Keratinocyte (primary cell): ENCODE measurements at regions not wholly inside any gene's neighbourhood (a gene's known extent, or its start where the extent isn't known, plus 50 kb on each side); places are given as distances from the start of the nearest gene placed in this dataset.

Experiments
- DNase-seq: peaks from one replicate; pipeline ENCODE4 v3.0.0-alpha.2; 2011; ENCODE audit warnings: low read depth, missing footprints, low spot score
- FAIRE-seq: peaks from 2 replicates; lab custom pipeline; 2011; peaks lifted over from hg19 to GRCh38; lab: Jason Lieb, UNC
- H2AFZ ChIP-seq: 2 replicates; pipeline ENCODE4 v1.6.0; 2012; ENCODE audit warnings: low read length, control low read depth, inconsistent platforms; ENCODE audit not compliant: control insufficient read depth
- H3K27ac ChIP-seq: 2 replicates; pipeline ENCODE4 v1.5.1; 2011; ENCODE audit warnings: low read length; ENCODE audit not compliant: control insufficient read depth, insufficient read depth
- H3K27me3 ChIP-seq: 3 replicates; pipeline ENCODE4 v1.6.0; 2011; ENCODE audit warnings: low read length; ENCODE audit not compliant: control insufficient read depth, insufficient read depth; ENCODE audit errors: extremely low read depth
- H3K36me3 ChIP-seq, 2 experiments: 2 replicates in 1 of 2; 3 replicates in 1 of 2; pipeline ENCODE4 v1.5.1; 2011; ENCODE audit warnings: low read length in 2 of 2, mild to moderate bottlenecking in 1 of 2; ENCODE audit not compliant: control insufficient read depth in 2 of 2, insufficient read depth in 2 of 2; ENCODE audit errors: extremely low read depth in 1 of 2
- H3K4me1 ChIP-seq: 3 replicates; pipeline ENCODE4 v1.5.1; 2011; ENCODE audit warnings: low read length; ENCODE audit not compliant: control insufficient read depth, insufficient read depth; ENCODE audit errors: extremely low read depth
- H3K4me2 ChIP-seq: 3 replicates; pipeline ENCODE4 v1.6.0; 2011; ENCODE audit warnings: low read depth, low read length; ENCODE audit not compliant: control insufficient read depth, insufficient read depth; ENCODE audit errors: extremely low read depth
- H3K4me3 ChIP-seq, 3 experiments: fragments of 200-600 bp in 1 of 3; sonication (generic) in 1 of 3; 2 replicates in 2 of 3; 3 replicates in 1 of 3; pipeline ENCODE4 v1.5.1; 2011 to 2016; ENCODE audit warnings: low read length in 3 of 3, mild to moderate bottlenecking in 3 of 3, control low read depth in 2 of 3, inconsistent platforms in 1 of 3, low read depth in 1 of 3, mixed read lengths in 1 of 3, mixed run types in 1 of 3, moderate library complexity in 1 of 3; ENCODE audit not compliant: control insufficient read depth in 2 of 3, insufficient read depth in 2 of 3; ENCODE audit errors: extremely low read depth in 1 of 3
- H3K79me2 ChIP-seq: 2 replicates; pipeline ENCODE4 v1.6.0; 2012; ENCODE audit warnings: low read length; ENCODE audit not compliant: control insufficient read depth, insufficient read depth
- H3K9ac ChIP-seq: 3 replicates; pipeline ENCODE4 v1.6.0; 2011; ENCODE audit warnings: low read length; ENCODE audit not compliant: control insufficient read depth, insufficient read depth; ENCODE audit errors: extremely low read depth
- H3K9me1 ChIP-seq: 3 replicates; pipeline ENCODE4 v1.6.0; 2011; ENCODE audit warnings: low read length; ENCODE audit not compliant: control insufficient read depth, insufficient read depth; ENCODE audit errors: extremely low read depth
- H3K9me3 ChIP-seq: 2 replicates; pipeline ENCODE4 v1.5.1; 2012; ENCODE audit warnings: low read depth, low read length; ENCODE audit not compliant: control insufficient read depth
- H4K20me1 ChIP-seq: 3 replicates; pipeline ENCODE4 v1.6.0; 2011; ENCODE audit warnings: low read length; ENCODE audit not compliant: control insufficient read depth, insufficient read depth; ENCODE audit errors: extremely low read depth
- EZH2 ChIP-seq: IDR thresholded peaks from one replicate; pipeline ENCODE4 v1.6.1; 2012; ENCODE audit warnings: inconsistent platforms, mild to moderate bottlenecking, low read length, moderate library complexity
- dilution Hi-C: fragments of 300-500 bp; cut with MboI; formaldehyde crosslinking; loops from one replicate; pipeline ENCODE4 v1.7.0; 2020; ENCODE audit warnings: low sequenced_read_pairs; ENCODE audit not compliant: extremely low pct_ligation_motif_present
- TF ChIP-seq, protein P1 (sequence below), 3 experiments: IDR thresholded peaks in 1 of 3; conservative IDR thresholded peaks in 1 of 3; optimal IDR thresholded peaks in 1 of 3; 2 replicates in 2 of 3; 3 replicates in 1 of 3; pipeline versions ENCODE3 to v1.5.1; 2011; ENCODE audit warnings: low read length in 3 of 3, mild to moderate bottlenecking in 3 of 3, moderate library complexity in 2 of 3, control low read depth in 1 of 3, inconsistent platforms in 1 of 3; ENCODE audit not compliant: insufficient read depth in 2 of 3; ENCODE audit errors: extremely low read depth in 1 of 3

DNA sequence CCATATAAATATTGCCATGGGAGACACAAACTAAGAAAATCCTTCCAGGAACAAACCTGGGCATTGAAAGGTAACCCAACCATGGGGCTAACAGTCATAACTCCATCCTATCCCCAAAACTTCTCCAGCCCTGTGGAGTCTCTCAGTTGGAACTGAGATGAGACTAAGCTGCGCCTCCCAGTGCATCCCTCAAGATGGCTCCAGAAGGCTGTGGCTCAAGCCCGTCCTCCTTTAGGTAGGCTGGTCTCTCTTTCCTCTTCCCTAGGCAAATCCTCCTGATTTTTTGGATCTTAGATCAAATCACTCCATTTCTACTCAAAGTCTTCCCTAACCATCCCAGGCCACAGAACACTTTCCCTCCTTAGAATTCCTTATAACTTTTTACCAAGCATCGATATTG is 364.3 kb upstream of the CCDC196 start:
- Histone ChIP-seq H3K27me3 (no peaks in the 10 kb centered on the region), H2AFZ (no peak overlapping the region), H3K9me3 (no peaks in the 10 kb centered on the region), H3K79me2 (no peaks in the 10 kb centered on the region), H3K4me3 (no peak overlapping the region), H3K4me2 (no peak overlapping the region), H4K20me1 (no peaks in the 10 kb centered on the region), H3K4me1 (peaks cover 13% of the 10 kb centered on the region), H3K36me3 (no peaks in the 10 kb centered on the region), H3K9ac (no peak overlapping the region), H3K27ac (no peak overlapping the region), H3K9me1 (no peaks in the 10 kb centered on the region)
- DNase-seq (no peak), FAIRE-seq (no peak)
- TF ChIP-seq EZH2: no peak
- TF ChIP-seq, protein P1, sequence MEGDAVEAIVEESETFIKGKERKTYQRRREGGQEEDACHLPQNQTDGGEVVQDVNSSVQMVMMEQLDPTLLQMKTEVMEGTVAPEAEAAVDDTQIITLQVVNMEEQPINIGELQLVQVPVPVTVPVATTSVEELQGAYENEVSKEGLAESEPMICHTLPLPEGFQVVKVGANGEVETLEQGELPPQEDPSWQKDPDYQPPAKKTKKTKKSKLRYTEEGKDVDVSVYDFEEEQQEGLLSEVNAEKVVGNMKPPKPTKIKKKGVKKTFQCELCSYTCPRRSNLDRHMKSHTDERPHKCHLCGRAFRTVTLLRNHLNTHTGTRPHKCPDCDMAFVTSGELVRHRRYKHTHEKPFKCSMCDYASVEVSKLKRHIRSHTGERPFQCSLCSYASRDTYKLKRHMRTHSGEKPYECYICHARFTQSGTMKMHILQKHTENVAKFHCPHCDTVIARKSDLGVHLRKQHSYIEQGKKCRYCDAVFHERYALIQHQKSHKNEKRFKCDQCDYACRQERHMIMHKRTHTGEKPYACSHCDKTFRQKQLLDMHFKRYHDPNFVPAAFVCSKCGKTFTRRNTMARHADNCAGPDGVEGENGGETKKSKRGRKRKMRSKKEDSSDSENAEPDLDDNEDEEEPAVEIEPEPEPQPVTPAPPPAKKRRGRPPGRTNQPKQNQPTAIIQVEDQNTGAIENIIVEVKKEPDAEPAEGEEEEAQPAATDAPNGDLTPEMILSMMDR (optimal IDR thresholded peaks at IDR 0.05 in 1 of 3, IDR thresholded peaks at IDR 0.05 in 1 of 3, conservative IDR thresholded peaks at IDR 0.05 in 1 of 3; ENCODE audit: extremely low read depth in 1 of 3, insufficient read depth in 2 of 3, low read length in 3 of 3): peak in 1 of 3 experiments; percentile 15
- dilution Hi-C loops: no loop called here

DNA sequence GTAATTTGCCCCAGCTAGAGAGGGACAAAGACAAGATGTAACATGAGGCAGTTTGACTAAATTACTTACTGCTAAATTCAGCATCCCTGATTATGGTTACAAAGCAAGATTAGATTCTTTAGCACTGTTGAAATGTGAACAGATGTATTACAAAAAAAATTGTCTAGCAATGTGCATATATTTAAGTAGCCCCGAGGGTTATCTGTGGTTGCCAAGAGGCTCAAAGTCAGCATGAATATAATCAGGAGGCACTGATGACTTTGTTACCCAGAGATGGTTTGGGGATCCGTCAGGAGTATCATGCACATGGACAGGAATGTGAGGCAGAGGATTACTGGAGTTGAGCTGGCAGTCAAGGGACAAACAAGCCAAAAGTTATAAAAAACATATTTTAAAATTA is 356.9 kb upstream of the CCDC196 start:
- no peak for FAIRE-seq
- TF ChIP-seq, protein P1 (optimal IDR thresholded peaks at IDR 0.05 in 1 of 3, IDR thresholded peaks at IDR 0.05 in 1 of 3, conservative IDR thresholded peaks at IDR 0.05 in 1 of 3; ENCODE audit: extremely low read depth in 1 of 3, insufficient read depth in 2 of 3, low read length in 3 of 3): no peak
- TF ChIP-seq EZH2: no peak
- dilution Hi-C loops: no loop called here

More for the DNA sequence above, 356.9 kb upstream of the CCDC196 start:
- Histone ChIP-seq H3K4me2 (no peak overlapping the region), H3K36me3 (no peaks in the 10 kb centered on the region), H4K20me1 (no peaks in the 10 kb centered on the region), H3K9me1 (no peaks in the 10 kb centered on the region), H3K9me3 (no peaks in the 10 kb centered on the region), H3K27me3 (no peaks in the 10 kb centered on the region), H2AFZ (no peak overlapping the region), H3K79me2 (no peaks in the 10 kb centered on the region), H3K9ac (no peak overlapping the region), H3K27ac (no peak overlapping the region), H3K4me1 (no peaks in the 10 kb centered on the region), H3K4me3 (no peak overlapping the region)
- DNase-seq: no peak
